RCC 7860 (cell line): ENCODE measurements at regions not wholly inside any gene's neighbourhood (a gene's known extent, or its start where the extent isn't known, plus 50 kb on each side); places are given as distances from the start of the nearest gene placed in this dataset.
"Not testable (repeated sequence)": the region's sequence is repeated elsewhere in the genome, so short reads cannot be mapped to it uniquely, and the experiment has no call there.

ENCODE experiments used
- DNase-seq: peaks from one replicate; pipeline ENCODE4 v3.0.0-alpha.2; 2015; ENCODE audit warnings: low spot score
- FAIRE-seq: peaks from 2 replicates; lab custom pipeline; 2012; peaks lifted over from hg19 to GRCh38; lab: Jason Lieb, UNC

DNA sequence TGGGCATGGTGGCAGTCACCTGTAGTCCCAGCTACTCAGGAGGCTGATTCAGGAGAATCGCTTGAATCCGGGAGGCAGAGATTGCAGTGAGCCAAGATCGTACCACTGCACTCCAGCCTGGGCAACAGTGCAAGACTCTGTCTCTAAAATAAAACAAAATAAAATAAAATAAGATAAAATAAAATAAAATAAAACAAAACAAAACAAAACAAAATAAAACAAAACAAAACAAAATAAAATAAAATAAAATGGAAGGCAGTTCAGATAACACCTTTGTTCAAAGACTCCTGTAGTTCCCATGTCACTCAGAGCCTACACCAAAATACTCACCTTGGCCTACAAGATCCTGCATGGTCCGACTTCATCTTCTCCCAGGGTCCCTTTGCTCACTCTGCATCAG, 61.3 kb downstream of the SYF2 start:
- FAIRE-seq: not testable (repeated sequence)

GRCh38 chr1:25170439-25170838, 61.9 kb downstream of the SYF2 start:
- FAIRE-seq: no peak
- no peak for DNase-seq

More for the DNA sequence above, 61.3 kb downstream of the SYF2 start:
- not testable (repeated sequence) for DNase-seq

DNA sequence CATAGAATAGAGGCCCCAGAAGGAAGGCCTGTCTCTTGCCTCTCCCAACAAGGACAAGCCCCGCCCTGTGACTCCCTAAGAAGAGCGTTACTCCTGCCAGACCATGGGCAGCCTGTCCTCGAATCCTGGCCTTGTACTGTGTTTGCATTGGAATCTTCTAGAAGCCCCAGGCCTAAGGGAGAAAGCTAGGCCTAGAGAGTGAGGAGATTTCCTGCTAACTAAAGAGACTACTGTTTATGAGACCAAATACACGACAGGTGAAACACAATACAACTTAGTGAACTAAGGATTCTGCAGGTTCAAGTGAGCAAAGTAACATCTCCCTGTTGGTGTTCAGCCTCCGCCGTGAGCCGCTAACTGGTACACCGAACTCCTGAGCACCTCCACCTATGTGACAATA, 62.7 kb downstream of the SYF2 start:
- FAIRE-seq: no peak
- DNase-seq: no peak

GRCh38 chr1:25169168-25169567, 63.1 kb downstream of the SYF2 start:
- FAIRE-seq (no peak), DNase-seq (no peak)

- DNase-seq (no peak), FAIRE-seq (no peak)
These were observed 63.9 kb downstream of the SYF2 start for GRCh38 chr1:25168193-25169071.

- DNase-seq: no peak
- FAIRE-seq: no peak
These were observed 64.8 kb downstream of the SYF2 start for GRCh38 chr1:25167269-25168192.

DNA sequence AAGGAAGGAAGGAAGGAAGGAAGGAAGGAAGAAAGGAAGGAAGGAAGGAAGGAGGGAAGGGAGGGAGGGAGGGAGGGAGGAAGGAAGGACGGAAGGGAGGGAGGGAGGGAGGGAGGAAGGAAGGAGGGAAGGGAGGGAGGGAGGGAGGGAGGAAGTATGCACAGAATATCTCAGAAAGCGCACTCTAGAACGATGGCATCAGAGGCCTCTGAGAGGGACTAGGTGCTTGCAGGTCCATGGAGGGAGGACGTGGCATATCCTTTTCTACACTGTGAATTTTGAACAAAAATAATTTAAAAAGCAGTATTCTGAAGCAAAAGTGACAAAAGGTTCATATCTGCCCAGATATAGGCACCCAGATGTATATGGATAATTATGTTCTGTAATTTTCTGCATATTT, 65.5 kb downstream of the SYF2 start:
- DNase-seq (no peak), FAIRE-seq (no peak)

- no peak for DNase-seq
- FAIRE-seq: no peak
These were observed 68.3 kb downstream of the SYF2 start for GRCh38 chr1:25163986-25164385.

- no peak for FAIRE-seq
- DNase-seq: no peak
These were observed 70.3 kb downstream of the SYF2 start for GRCh38 chr1:25161981-25162380.

DNA sequence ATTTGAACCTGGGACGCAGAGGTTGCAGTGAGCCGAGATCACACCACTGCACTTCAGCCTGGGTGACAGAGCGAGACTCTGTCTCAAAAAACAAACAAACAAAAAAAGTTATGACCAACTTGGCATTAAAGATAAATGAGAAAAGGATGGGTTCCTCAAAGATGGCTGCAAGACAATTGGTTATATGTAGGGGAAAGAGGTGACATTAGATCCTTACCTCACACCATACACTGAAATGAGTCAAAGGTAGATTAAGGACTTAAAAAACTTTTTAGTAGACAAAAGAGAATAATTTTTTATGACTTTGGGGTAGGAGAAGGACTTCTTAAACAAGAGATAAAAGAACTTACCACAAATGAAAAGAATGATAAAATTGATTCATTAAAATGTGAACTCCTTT, 74.5 kb downstream of the SYF2 start:
- FAIRE-seq (no peak), DNase-seq (no peak)

DNA sequence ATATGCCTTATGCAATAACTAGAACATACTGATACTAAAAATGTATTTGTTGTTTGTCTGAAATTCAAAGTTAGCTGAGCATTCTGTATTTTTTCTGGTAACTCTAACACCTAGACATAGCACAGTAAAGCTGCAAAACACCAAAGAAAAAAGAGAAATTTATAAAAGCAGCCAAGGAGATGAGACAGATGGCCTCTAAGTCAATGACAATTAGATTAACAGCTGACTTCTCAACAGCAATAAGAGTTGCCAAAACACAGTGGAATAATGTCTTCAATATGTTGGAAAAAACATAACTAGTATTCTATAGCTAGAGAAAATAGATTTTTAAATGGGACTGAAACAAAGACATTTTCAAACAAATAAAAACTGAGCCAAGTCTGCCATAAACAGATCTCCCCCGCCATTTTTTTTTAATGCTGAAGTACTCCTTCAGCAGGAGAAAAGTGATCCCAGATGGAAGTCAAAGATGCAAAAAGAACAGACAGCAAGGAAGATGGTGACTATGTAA, 81.3 kb downstream of the SYF2 start:
- no peak for DNase-seq

DNA sequence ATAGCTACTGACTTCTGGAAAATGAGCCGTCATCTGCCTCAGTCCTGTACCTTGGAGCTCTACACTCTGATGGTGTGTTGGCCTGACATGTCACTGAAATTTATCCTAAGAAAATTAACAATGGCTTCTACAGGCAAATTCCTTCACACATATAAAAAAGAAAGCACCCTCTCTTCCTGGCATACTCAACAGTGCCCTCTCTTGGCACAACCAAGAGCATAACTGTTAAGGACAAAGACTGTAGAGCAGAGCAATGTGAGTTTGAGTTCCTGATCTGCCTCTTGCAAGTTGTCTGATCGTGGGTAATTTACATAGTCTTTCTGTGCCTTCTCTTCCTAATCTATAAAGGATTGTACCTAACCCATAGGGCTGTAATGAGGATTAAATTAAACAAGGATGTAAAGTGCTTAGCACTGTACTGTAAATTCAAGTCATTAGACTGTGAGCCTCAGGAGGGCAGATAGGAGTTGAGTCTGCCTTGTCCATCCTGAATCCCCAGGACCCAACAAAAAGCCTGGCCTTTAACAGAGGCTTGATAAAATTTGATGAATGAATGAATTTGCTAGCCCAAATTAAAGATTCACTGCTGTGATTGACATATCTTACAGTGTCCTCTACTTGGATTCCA, 83.5 kb downstream of the SYF2 start:
- no peak for DNase-seq

More for the DNA sequence above, 81.3 kb downstream of the SYF2 start:
- FAIRE-seq: no peak

GRCh38 chr1:25146451-25146855, 85.8 kb downstream of the SYF2 start:
- DNase-seq (no peak), FAIRE-seq (no peak)

More for the DNA sequence above, 83.5 kb downstream of the SYF2 start:
- FAIRE-seq: no peak

DNA sequence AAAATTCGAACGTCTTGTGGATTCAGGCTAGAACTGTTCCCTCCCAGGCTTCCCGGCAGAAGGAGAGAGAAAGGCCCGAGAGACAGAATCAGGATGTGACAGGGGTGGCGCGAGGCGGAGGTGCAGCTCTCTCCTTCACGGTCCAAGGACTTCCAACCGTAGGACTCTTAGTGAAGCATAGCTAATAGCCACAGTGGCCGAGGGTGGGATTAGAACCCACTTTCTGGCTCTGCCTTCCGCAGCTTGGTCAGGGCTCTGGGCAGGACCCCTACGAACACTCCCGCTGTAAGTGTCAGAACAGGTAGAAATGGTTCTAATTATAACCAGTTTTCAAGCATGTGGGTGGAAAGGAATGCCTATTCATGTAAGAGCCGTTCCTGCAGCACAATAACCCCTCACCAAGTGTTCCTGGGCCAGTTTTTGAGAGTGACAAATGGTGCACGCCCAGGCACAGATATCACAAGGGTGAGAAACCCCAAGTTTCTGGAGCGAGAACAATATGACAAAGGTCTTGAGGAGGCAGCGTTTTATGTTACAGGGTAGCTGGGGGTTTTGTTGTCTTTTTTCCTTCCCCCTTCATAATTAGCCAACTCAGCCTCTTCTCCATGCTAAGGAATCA, 86.4 kb downstream of the SYF2 start:
- no peak for DNase-seq
- no peak for FAIRE-seq

DNA sequence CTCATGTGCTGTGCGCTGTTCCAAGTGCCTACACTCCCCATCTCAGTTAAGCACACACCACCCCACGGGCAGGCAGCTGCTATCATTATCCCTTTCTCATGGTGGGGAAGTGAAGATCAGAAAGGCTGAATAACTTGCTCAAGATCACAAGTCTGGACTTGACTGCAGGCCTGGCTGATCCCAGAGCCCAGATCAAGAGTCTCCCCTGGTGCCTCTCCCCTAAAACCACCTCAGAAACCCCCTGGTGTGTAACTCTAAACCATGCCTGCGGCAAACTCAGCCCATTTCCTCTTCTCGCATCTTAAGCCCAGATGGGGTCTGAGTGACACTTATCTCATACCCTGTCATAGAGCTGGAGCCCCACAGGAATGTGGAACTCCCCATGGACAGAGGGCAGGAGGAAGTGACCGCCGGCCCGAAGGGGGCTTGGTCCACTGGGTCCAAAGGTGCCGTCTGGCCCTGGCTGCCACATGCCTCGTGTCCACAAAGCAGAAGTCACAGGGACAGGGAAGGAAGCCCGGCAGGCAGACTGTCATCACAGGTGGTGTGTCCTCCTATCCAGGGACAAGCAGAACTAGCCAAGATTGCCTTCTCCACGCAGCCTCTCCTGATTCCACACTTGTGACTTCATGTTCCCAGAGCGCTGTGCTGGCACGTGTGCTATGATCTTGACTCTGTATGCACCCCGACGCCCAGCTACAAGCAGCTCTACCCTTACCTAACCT, 92.1 kb downstream of the SYF2 start:
- FAIRE-seq: no peak

DNA sequence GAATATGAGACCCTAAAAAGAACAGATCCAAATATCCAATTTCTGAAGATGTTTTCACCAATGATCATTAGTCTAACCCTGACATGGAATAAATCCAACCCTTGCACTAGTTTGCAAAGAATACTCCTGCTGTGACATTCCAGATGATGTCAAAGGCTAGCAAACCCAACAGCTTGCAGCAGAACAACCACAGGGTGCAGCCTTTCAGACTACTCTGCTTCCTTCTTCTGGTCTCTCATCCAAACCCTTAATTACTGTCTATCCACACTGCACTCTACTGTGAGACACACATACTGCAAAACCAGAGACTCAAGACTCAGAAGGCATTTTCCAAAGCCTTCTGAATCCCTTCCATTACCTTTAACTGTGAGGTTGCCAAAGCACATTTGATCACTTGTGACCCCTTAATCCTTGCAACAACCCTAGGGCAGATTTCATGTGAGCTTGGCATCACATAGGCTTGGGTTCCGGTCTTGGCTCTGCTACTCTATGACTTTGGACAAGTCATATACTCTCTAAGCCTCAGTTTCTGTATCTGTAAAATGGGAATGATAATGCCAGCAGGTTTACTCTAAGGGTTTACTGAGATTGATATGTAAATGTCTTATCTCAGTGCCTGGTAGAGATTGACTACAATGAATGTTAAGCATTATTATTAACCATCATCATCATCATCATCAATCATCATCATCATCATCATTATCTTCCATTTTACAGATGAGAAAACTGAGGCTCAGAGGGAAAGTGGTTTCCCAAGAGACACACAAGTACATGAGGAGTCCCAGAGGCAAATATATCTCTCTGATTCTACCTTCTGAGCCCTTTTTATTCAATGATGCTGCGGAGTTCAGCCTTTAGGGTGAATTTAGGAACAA, 94.5 kb downstream of the SYF2 start:
- FAIRE-seq: no peak

More for the DNA sequence above, 92.1 kb downstream of the SYF2 start:
- no peak for DNase-seq

GRCh38 chr1:25137106-25137505, 95.2 kb downstream of the SYF2 start:
- no peak for FAIRE-seq

More for the DNA sequence above, 94.5 kb downstream of the SYF2 start:
- no peak for DNase-seq

DNA sequence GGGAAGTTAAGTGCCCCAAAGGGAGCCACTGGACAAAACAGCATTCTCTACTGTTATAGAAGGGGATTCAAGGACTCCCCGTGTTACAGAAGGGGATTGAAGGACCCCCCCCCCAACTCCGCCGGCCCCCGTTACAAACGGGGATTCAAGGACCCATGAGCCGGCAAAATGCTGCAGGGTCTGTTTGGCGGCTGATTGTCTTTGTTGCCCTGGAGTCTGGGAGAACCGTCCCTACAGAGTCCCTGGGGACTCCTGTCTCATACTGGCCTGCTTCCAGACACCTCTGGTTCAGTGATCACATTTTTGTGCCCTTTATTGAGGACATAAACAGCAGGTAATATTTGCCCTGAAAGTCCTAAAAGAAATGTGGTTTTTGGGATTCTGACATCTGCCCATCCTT, 96.4 kb downstream of the SYF2 start:
- no peak for FAIRE-seq
- no peak for DNase-seq

More at GRCh38 chr1:25137106-25137505, 95.2 kb downstream of the SYF2 start:
- DNase-seq: no peak
